BE2C (cell line): ENCODE measurements at regions not wholly inside any gene's neighbourhood (a gene's known extent, or its start where the extent isn't known, plus 50 kb on each side); places are given as distances from the start of the nearest gene placed in this dataset.

Experiments used
- DNase-seq: peaks from one replicate; pipeline ENCODE4 v3.0.0-alpha.2; 2020
- H3K27me3 ChIP-seq: fragments of 250-450 bp; sonication (Bioruptor Pico); 2 replicates; pipeline ENCODE4 v1.5.1; 2020; ENCODE audit warnings: mild to moderate bottlenecking
- H3K36me3 ChIP-seq: fragments of 250-450 bp; sonication (Bioruptor Pico); 2 replicates; pipeline ENCODE4 v1.5.1; 2020; ENCODE audit warnings: mild to moderate bottlenecking
- H3K4me1 ChIP-seq: fragments of 250-450 bp; sonication (Bioruptor Pico); 2 replicates; pipeline ENCODE4 v1.5.1; 2020
- H3K4me3 ChIP-seq: 2 replicates; pipeline ENCODE4 v1.5.1; 2011; ENCODE audit warnings: low read depth, low read length
- H3K9me3 ChIP-seq: fragments of 250-450 bp; sonication (Bioruptor Pico); 2 replicates; pipeline ENCODE4 v1.5.1; 2020
- CTCF ChIP-seq: IDR thresholded peaks from 2 replicates; pipeline ENCODE4 v1.5.1; 2012; ENCODE audit warnings: mild to moderate bottlenecking, low read depth, low read length

- Histone ChIP-seq H3K4me3 (no peak overlapping the region), H3K4me1 (peaks cover 6% of the 10 kb centered on the region; the same call in 1 of the 2 replicates), H3K9me3 (no peaks in the 10 kb centered on the region), H3K27me3 (no peaks in the 10 kb centered on the region), H3K36me3 (no peaks in the 10 kb centered on the region)
- no peak for DNase-seq
- TF ChIP-seq CTCF, result no peak
These were observed 701.0 kb downstream of the NR2F1-AS1 start for GRCh38 chr5:92879806-92880543.

- no peaks in the 10 kb centered on the region for H3K36me3 ChIP-seq
- no peak for DNase-seq
- no peak overlapping the region for H3K4me3 ChIP-seq
- no peaks in the 10 kb centered on the region for H3K4me1 ChIP-seq
- TF ChIP-seq CTCF, result no peak
- no peaks in the 10 kb centered on the region for H3K9me3 ChIP-seq
- no peaks in the 10 kb centered on the region for H3K27me3 ChIP-seq
These were observed 706.2 kb downstream of the NR2F1-AS1 start for GRCh38 chr5:92874790-92875189.

- TF ChIP-seq CTCF, result no peak
- Histone ChIP-seq H3K36me3 (no peaks in the 10 kb centered on the region), H3K4me1 (no peaks in the 10 kb centered on the region), H3K27me3 (no peaks in the 10 kb centered on the region), H3K4me3 (no peak overlapping the region), H3K9me3 (no peaks in the 10 kb centered on the region)
- DNase-seq, result no peak
These were observed 712.6 kb downstream of the NR2F1-AS1 start for GRCh38 chr5:92868442-92868841.

- no peaks in the 10 kb centered on the region for H3K9me3 ChIP-seq
- H3K27me3 ChIP-seq, result no peaks in the 10 kb centered on the region
- DNase-seq, result no peak
- H3K4me3 ChIP-seq, result no peak overlapping the region
- TF ChIP-seq CTCF, result no peak
- H3K36me3 ChIP-seq, result no peaks in the 10 kb centered on the region
- no peaks in the 10 kb centered on the region for H3K4me1 ChIP-seq
These were observed 716.4 kb downstream of the NR2F1-AS1 start for GRCh38 chr5:92864591-92864990.

DNA sequence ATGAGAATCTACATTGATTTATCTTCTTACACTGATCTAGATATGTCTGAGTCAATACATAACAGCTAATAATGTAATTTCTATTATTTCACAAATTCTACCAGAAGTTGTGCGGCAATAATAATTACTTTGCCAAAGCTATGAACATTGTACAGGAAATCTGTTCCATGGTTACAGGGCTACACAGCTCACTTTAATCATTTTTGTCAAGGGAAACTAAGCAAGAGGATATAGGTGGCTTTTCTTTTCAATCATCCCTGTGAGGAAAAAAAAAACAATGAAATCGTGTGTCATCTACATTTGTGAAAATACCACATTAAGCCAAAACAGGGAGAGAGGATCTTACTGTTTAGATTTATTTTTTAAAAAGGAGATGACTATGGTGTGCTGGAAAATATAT, 717.4 kb downstream of the NR2F1-AS1 start:
- Histone ChIP-seq H3K36me3 (no peaks in the 10 kb centered on the region), H3K27me3 (no peaks in the 10 kb centered on the region), H3K4me3 (no peak overlapping the region), H3K4me1 (no peaks in the 10 kb centered on the region), H3K9me3 (no peaks in the 10 kb centered on the region)
- TF ChIP-seq CTCF, result no peak
- no peak for DNase-seq

DNA sequence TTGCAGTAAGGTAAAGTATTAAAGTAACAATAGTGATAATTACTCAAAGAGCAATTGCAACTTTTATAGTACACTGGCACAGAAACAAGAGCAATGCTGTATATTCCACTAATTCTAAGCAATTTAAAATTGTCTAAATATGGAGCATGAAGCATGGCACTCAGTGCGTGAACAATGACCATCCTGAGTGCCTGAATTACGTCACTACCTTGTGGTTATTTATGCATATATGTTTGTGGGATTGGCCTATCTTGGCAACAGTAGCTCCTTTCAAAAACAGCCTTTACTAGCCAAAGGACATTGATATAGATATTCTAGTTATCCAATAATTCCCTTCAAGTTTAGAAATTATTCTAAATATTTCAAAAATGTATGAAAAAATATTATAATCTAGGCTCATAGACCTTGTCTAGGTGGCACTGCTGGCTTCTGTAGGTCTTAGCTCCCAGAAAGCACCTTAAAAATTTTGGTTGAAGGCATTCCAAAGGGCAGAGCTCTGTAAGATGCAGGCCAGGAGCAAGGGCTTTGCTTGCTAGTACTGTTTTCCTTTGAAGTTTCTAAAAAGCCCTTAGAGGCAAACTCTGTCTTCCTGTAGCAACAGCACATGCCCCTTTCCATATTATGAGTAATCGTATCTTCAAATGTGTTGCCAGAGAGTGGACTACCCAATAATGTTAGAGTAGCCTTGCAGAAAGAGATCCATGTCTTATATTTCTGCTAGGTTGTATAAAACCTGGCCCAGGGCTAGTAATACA, 719.3 kb downstream of the NR2F1-AS1 start:
- H3K9me3 ChIP-seq, result no peaks in the 10 kb centered on the region
- H3K4me3 ChIP-seq, result no peak overlapping the region
- no peak for TF ChIP-seq CTCF
- H3K4me1 ChIP-seq, result no peaks in the 10 kb centered on the region
- no peaks in the 10 kb centered on the region for H3K27me3 ChIP-seq
- no peaks in the 10 kb centered on the region for H3K36me3 ChIP-seq
- DNase-seq, result no peak
